CD4-positive, alpha-beta memory T cell (primary cell): ENCODE measurements at regions not wholly inside any gene's neighbourhood (a gene's known extent, or its start where the extent isn't known, plus 50 kb on each side); places are given as distances from the start of the nearest gene placed in this dataset.
"Not testable (repeated sequence)": the region's sequence is repeated elsewhere in the genome, so short reads cannot be mapped to it uniquely, and the experiment has no call there.

ENCODE experiments used
- CTCF ChIA-PET: fragments of 350-600 bp; sonication (Branson Sonifier 250); formaldehyde crosslinking; loops from one replicate; lab custom pipeline; 2021; ENCODE audit warnings: inconsistent platforms; ENCODE audit not compliant: partially characterized antibody; lab: Charles Lee
- POLR2A ChIA-PET: fragments of 350-600 bp; sonication (Branson Sonifier 250); formaldehyde crosslinking; loops from one replicate; lab custom pipeline; 2021; ENCODE audit not compliant: partially characterized antibody; lab: Charles Lee
- DNase-seq, 5 donors: peaks; one replicate each; pipeline versions ENCODE4 v3.0.0 to v3.0.0-alpha.2; 2020 to 2022; ENCODE audit warnings: mixed read lengths in 1 of 5
- H3K27ac ChIP-seq: one replicate; pipeline ENCODE4 v1.7.0; 2013; ENCODE audit warnings: low read depth, low read length
- H3K27me3 ChIP-seq: 2 replicates; pipeline ENCODE4 v1.7.0; 2013; ENCODE audit warnings: mild to moderate bottlenecking, low read length, moderate library complexity; ENCODE audit not compliant: insufficient read depth
- H3K36me3 ChIP-seq: 2 replicates; pipeline ENCODE4 v1.7.0; 2013; ENCODE audit warnings: mild to moderate bottlenecking, low read length, moderate library complexity; ENCODE audit not compliant: insufficient read depth
- H3K4me1 ChIP-seq: 2 replicates; pipeline ENCODE4 v1.7.0; 2013; ENCODE audit warnings: mild to moderate bottlenecking, low read length, moderate library complexity; ENCODE audit not compliant: insufficient read depth
- H3K4me3 ChIP-seq, 2 donors: one replicate each; pipeline ENCODE4 v1.7.0; 2013; ENCODE audit warnings: low read length in 2 of 2, mild to moderate bottlenecking in 1 of 2
- H3K9me3 ChIP-seq, 2 donors: one replicate each; pipeline ENCODE4 v1.7.0; 2013; ENCODE audit warnings: low read length in 2 of 2, control low read depth in 1 of 2; ENCODE audit not compliant: control insufficient read depth in 1 of 2
- H3K27ac Mint-ChIP-seq, 7 donors: one replicate each; pipeline ENCODE4 v1.8.0; 2020 to 2021; ENCODE audit warnings: mixed read lengths in 7 of 7, mild to moderate bottlenecking in 6 of 7, inconsistent platforms in 3 of 7, moderate library complexity in 3 of 7
- H3K27me3 Mint-ChIP-seq, 2 donors: one replicate each; pipeline ENCODE4 v1.8.0; 2020 to 2021; ENCODE audit warnings: mixed read lengths in 2 of 2
- H3K36me3 Mint-ChIP-seq, 2 donors: one replicate each; pipeline ENCODE4 v1.8.0; 2020 to 2021; ENCODE audit warnings: mixed read lengths in 2 of 2, inconsistent platforms in 1 of 2, mild to moderate bottlenecking in 1 of 2
- H3K4me1 Mint-ChIP-seq, 4 donors: one replicate each; pipeline ENCODE4 v1.8.0; 2020 to 2021; ENCODE audit warnings: mixed read lengths in 4 of 4, mild to moderate bottlenecking in 1 of 4
- H3K4me3 Mint-ChIP-seq, 8 donors: one replicate each; pipeline ENCODE4 v1.8.0; 2020 to 2021; ENCODE audit warnings: mixed read lengths in 8 of 8, mild to moderate bottlenecking in 7 of 8, moderate library complexity in 6 of 8, inconsistent platforms in 3 of 8
- H3K9me3 Mint-ChIP-seq, 8 donors: one replicate each; pipeline ENCODE4 v1.8.0; 2020 to 2021; ENCODE audit warnings: mixed read lengths in 8 of 8, mild to moderate bottlenecking in 5 of 8, inconsistent platforms in 3 of 8, moderate library complexity in 1 of 8
- intact Hi-C: fragments of 100-400 bp; cut with micrococcal nuclease; formaldehyde crosslinking; loops from one replicate; pipeline ENCODE4 v1.15.1; 2023

GRCh38 chr22:49400136-49400940 lies 427.3 kb downstream of the BRD1 start:
- no peak for DNase-seq
- no peak overlapping the region for H3K27ac Mint-ChIP-seq
- intact Hi-C loops, result no loop called here
- Histone ChIP-seq H3K4me3 (no peak overlapping the region), H3K9me3 (no peaks in the 10 kb centered on the region), H3K27ac (no peak overlapping the region), H3K4me1 (no peaks in the 10 kb centered on the region), H3K27me3 (no peaks in the 10 kb centered on the region), H3K36me3 (no peaks in the 10 kb centered on the region)
- H3K27me3 Mint-ChIP-seq, result peaks cover 7 to 8% of the 10 kb centered on the region in 2 donors
- no peak overlapping the region for H3K4me3 Mint-ChIP-seq
- ChIA-PET CTCF (no interaction called here), POLR2A (no interaction called here)
- no peaks in the 10 kb centered on the region for H3K36me3 Mint-ChIP-seq
- peaks cover 0 to 5% (median 0%) of the 10 kb centered on the region in 8 donors for H3K9me3 Mint-ChIP-seq
- H3K4me1 Mint-ChIP-seq, result no peaks in the 10 kb centered on the region

- H3K27ac ChIP-seq, result no peak overlapping the region
- peaks cover 0 to 7% (median 3%) of the 10 kb centered on the region in 8 donors for H3K9me3 Mint-ChIP-seq
- no peaks in the 10 kb centered on the region for H3K27me3 ChIP-seq
- no peak overlapping the region for H3K4me3 ChIP-seq
- intact Hi-C loops, result no loop called here
- ChIA-PET POLR2A (no interaction called here), CTCF (no interaction called here)
- no peaks in the 10 kb centered on the region for H3K36me3 ChIP-seq
- no peaks in the 10 kb centered on the region for H3K9me3 ChIP-seq
- H3K4me1 Mint-ChIP-seq, result no peaks in the 10 kb centered on the region
- H3K27ac Mint-ChIP-seq, result no peak overlapping the region
- DNase-seq, result no peak
- peaks cover 7% of the 10 kb centered on the region in 2 donors for H3K27me3 Mint-ChIP-seq
- H3K4me1 ChIP-seq, result no peaks in the 10 kb centered on the region
- no peak overlapping the region for H3K4me3 Mint-ChIP-seq
- no peaks in the 10 kb centered on the region for H3K36me3 Mint-ChIP-seq
Measured at GRCh38 chr22:49398646-49399045, 429.0 kb downstream of the BRD1 start.

GRCh38 chr22:49398115-49398514 lies 429.6 kb downstream of the BRD1 start:
- Histone ChIP-seq H3K27ac (no peak overlapping the region), H3K36me3 (no peaks in the 10 kb centered on the region), H3K27me3 (no peaks in the 10 kb centered on the region), H3K9me3 (no peaks in the 10 kb centered on the region), H3K4me1 (no peaks in the 10 kb centered on the region), H3K4me3 (no peak overlapping the region)
- Mint-ChIP-seq H3K4me3 (no peak overlapping the region), H3K36me3 (no peaks in the 10 kb centered on the region), H3K4me1 (no peaks in the 10 kb centered on the region), H3K27me3 (peaks cover 5 to 9% of the 10 kb centered on the region in 2 donors), H3K27ac (no peak overlapping the region), H3K9me3 (peaks cover 0 to 7% (median 4%) of the 10 kb centered on the region in 8 donors)
- ChIA-PET POLR2A (no interaction called here), CTCF (no interaction called here)
- no peak for DNase-seq
- intact Hi-C loops, result no loop called here

- DNase-seq, result no peak
- Mint-ChIP-seq H3K27ac (no peak overlapping the region), H3K36me3 (no peaks in the 10 kb centered on the region), H3K27me3 (peaks cover 6 to 11% of the 10 kb centered on the region in 2 donors), H3K9me3 (peaks cover 0 to 7% (median 5%) of the 10 kb centered on the region in 8 donors), H3K4me1 (no peaks in the 10 kb centered on the region), H3K4me3 (no peak overlapping the region)
- intact Hi-C loops, result no loop called here
- Histone ChIP-seq H3K27me3 (no peaks in the 10 kb centered on the region), H3K4me1 (no peaks in the 10 kb centered on the region), H3K36me3 (no peaks in the 10 kb centered on the region), H3K4me3 (no peak overlapping the region), H3K9me3 (no peaks in the 10 kb centered on the region), H3K27ac (no peak overlapping the region)
- CTCF ChIA-PET, result no interaction called here
- POLR2A ChIA-PET, result no interaction called here
Measured at GRCh38 chr22:49396817-49397216, 430.9 kb downstream of the BRD1 start.

GRCh38 chr22:49395617-49396016 lies 432.1 kb downstream of the BRD1 start:
- Mint-ChIP-seq H3K4me3 (no peak overlapping the region), H3K27me3 (peaks cover 7 to 15% of the 10 kb centered on the region in 2 donors), H3K36me3 (no peaks in the 10 kb centered on the region), H3K27ac (no peak overlapping the region), H3K9me3 (peaks cover 0 to 7% (median 5%) of the 10 kb centered on the region in 8 donors), H3K4me1 (no peaks in the 10 kb centered on the region)
- Histone ChIP-seq H3K4me3 (no peak overlapping the region), H3K4me1 (no peaks in the 10 kb centered on the region), H3K27me3 (no peaks in the 10 kb centered on the region), H3K36me3 (no peaks in the 10 kb centered on the region), H3K27ac (no peak overlapping the region), H3K9me3 (no peaks in the 10 kb centered on the region)
- ChIA-PET CTCF (no interaction called here), POLR2A (no interaction called here)
- intact Hi-C loops, result no loop called here
- no peak for DNase-seq

- H3K4me3 ChIP-seq, H3K27me3 ChIP-seq, H3K27ac Mint-ChIP-seq, DNase-seq, H3K36me3 ChIP-seq, POLR2A ChIA-PET, intact Hi-C loops, H3K4me3 Mint-ChIP-seq, H3K27ac ChIP-seq, CTCF ChIA-PET, H3K36me3 Mint-ChIP-seq, H3K9me3 ChIP-seq, H3K4me1 ChIP-seq, H3K4me1 Mint-ChIP-seq: not testable (repeated sequence)
- peaks cover 10 to 18% of the 10 kb centered on the region in 2 donors for H3K27me3 Mint-ChIP-seq
- H3K9me3 Mint-ChIP-seq, result peaks cover 0 to 12% (median 5%) of the 10 kb centered on the region in 8 donors
Measured at GRCh38 chr22:49395062-49395461, 432.6 kb downstream of the BRD1 start.

GRCh38 chr22:49394116-49394785 lies 433.4 kb downstream of the BRD1 start:
- H3K9me3 ChIP-seq, result no peaks in the 10 kb centered on the region
- no peaks in the 10 kb centered on the region for H3K36me3 Mint-ChIP-seq
- ChIA-PET POLR2A (no interaction called here), CTCF (no interaction called here)
- H3K4me1 Mint-ChIP-seq, result no peaks in the 10 kb centered on the region
- H3K27me3 Mint-ChIP-seq, result peaks cover 10 to 18% of the 10 kb centered on the region in 2 donors
- H3K36me3 ChIP-seq, result no peaks in the 10 kb centered on the region
- peak overlapping the region in 1 of 8 donors; percentile 51 for H3K4me3 Mint-ChIP-seq
- no peak overlapping the region for H3K27ac ChIP-seq
- no peaks in the 10 kb centered on the region for H3K4me1 ChIP-seq
- H3K27ac Mint-ChIP-seq, result no peak overlapping the region
- peaks cover 0 to 12% (median 7%) of the 10 kb centered on the region in 8 donors for H3K9me3 Mint-ChIP-seq
- DNase-seq, result no peak
- H3K27me3 ChIP-seq, result no peaks in the 10 kb centered on the region
- intact Hi-C loops, result no loop called here
- no peak overlapping the region for H3K4me3 ChIP-seq
